KBM-7 (cell line): ENCODE measurements at regions not wholly inside any gene's neighbourhood (a gene's known extent, or its start where the extent isn't known, plus 50 kb on each side); places are given as distances from the start of the nearest gene placed in this dataset.
"Not testable (repeated sequence)": the region's sequence is repeated elsewhere in the genome, so short reads cannot be mapped to it uniquely, and the experiment has no call there.

ENCODE experiments used
- DNase-seq: peaks from one replicate; pipeline ENCODE4 v3.0.0-alpha.2; 2015
- in situ Hi-C: fragments of 300-500 bp; cut with MboI; formaldehyde crosslinking; loops from 2 replicates; pipeline ENCODE4 v1.14.3; 2020; ENCODE audit warnings: low sequenced_read_pairs, low pct_unique_long_range_greater_than_20kb, mixed read lengths

- in situ Hi-C loops, DNase-seq: not testable (repeated sequence)
These were observed 290.9 kb upstream of the PROK2 start for GRCh38 chr3:72075848-72076247.

GRCh38 chr3:72071624-72072023 lies 286.7 kb upstream of the PROK2 start:
- in situ Hi-C loops: no loop called here
- DNase-seq: no peak

- in situ Hi-C loops: no loop called here
- DNase-seq: no peak
These were observed 285.1 kb upstream of the PROK2 start for GRCh38 chr3:72070005-72070404.

GRCh38 chr3:72069543-72069942 lies 284.6 kb upstream of the PROK2 start:
- no peak for DNase-seq
- in situ Hi-C loops: no loop called here

- no peak for DNase-seq
- in situ Hi-C loops: no loop called here
These were observed 283.7 kb upstream of the PROK2 start for GRCh38 chr3:72068621-72069020.

- in situ Hi-C loops: no loop called here
- DNase-seq: no peak
These were observed 282.8 kb upstream of the PROK2 start for GRCh38 chr3:72067721-72068120.

- in situ Hi-C loops: no loop called here
- DNase-seq: no peak
These were observed 281.1 kb upstream of the PROK2 start for GRCh38 chr3:72065872-72066641.

GRCh38 chr3:72065236-72065635 lies 280.3 kb upstream of the PROK2 start:
- in situ Hi-C loops: no loop called here
- DNase-seq: no peak

- in situ Hi-C loops, DNase-seq: not testable (repeated sequence)
These were observed 279.8 kb upstream of the PROK2 start for GRCh38 chr3:72064727-72065126.

- in situ Hi-C loops: no loop called here
- DNase-seq: no peak
These were observed 277.1 kb upstream of the PROK2 start for GRCh38 chr3:72062017-72062416.

GRCh38 chr3:72060447-72061034 lies 275.6 kb upstream of the PROK2 start:
- in situ Hi-C loops: no loop called here
- no peak for DNase-seq

- DNase-seq: no peak
- in situ Hi-C loops: no loop called here
These were observed 273.6 kb upstream of the PROK2 start for GRCh38 chr3:72058493-72059081.

- in situ Hi-C loops: no loop called here
- DNase-seq: no peak
These were observed 270.5 kb upstream of the PROK2 start for GRCh38 chr3:72055436-72055835.

- no peak for DNase-seq
- in situ Hi-C loops: no loop called here
These were observed 270.0 kb upstream of the PROK2 start for GRCh38 chr3:72054976-72055375.

- in situ Hi-C loops: no loop called here
These were observed 268.0 kb upstream of the PROK2 start for GRCh38 chr3:72052841-72053409.

GRCh38 chr3:72050771-72051170 lies 265.8 kb upstream of the PROK2 start:
- DNase-seq: no peak
- in situ Hi-C loops: no loop called here

More at GRCh38 chr3:72052841-72053409, 268.0 kb upstream of the PROK2 start:
- DNase-seq: no peak

- in situ Hi-C loops: no loop called here
- no peak for DNase-seq
These were observed 265.2 kb upstream of the PROK2 start for GRCh38 chr3:72050048-72050632.

GRCh38 chr3:72049300-72049699 lies 264.4 kb upstream of the PROK2 start:
- no peak for DNase-seq
- in situ Hi-C loops: no loop called here

- in situ Hi-C loops: no loop called here
- DNase-seq: no peak
These were observed 263.9 kb upstream of the PROK2 start for GRCh38 chr3:72048873-72049272.
